A673 (cell line): ENCODE measurements at regions not wholly inside any gene's neighbourhood (a gene's known extent, or its start where the extent isn't known, plus 50 kb on each side); places are given as distances from the start of the nearest gene placed in this dataset.

ENCODE experiments used
- BruUV-seq: library from RNA; stranded (reverse); fragments of 400-500 nt; replicated peaks from 2 replicates; lab custom pipeline; 2021; lab: Mats Ljungman, UMichigan
- CTCF ChIA-PET: fragments of 300-600 bp; sonication (Branson Sonifier 250); formaldehyde crosslinking; loops from one replicate; lab custom pipeline; 2022; ENCODE audit warnings: antibody characterized with exemption; lab: Charles Lee
- POLR2A ChIA-PET: fragments of 300-600 bp; sonication (Branson Sonifier 250); formaldehyde crosslinking; loops from one replicate; lab custom pipeline; 2022; ENCODE audit warnings: antibody characterized with exemption; ENCODE audit not compliant: low non-redundant PET; lab: Charles Lee
- DNase-seq: peaks from one replicate; pipeline ENCODE4 v3.0.0-alpha.2; 2015; ENCODE audit warnings: low spot score
- H3K27ac ChIP-seq: fragments of 200-600 bp; sonication (generic); 2 replicates; pipeline ENCODE4 v1.5.1; 2016; ENCODE audit warnings: mixed run types, low read depth, mild to moderate bottlenecking, mixed read lengths, antibody characterized with exemption, low read length; ENCODE audit not compliant: poor library complexity, severe bottlenecking
- H3K27me3 ChIP-seq: fragments of 200-600 bp; sonication (generic); replicated peaks from 2 replicates; pipeline ENCODE4 v1.6.1; 2017; ENCODE audit warnings: mixed run types, low read depth, mild to moderate bottlenecking, mixed read lengths, antibody characterized with exemption, low read length; ENCODE audit not compliant: insufficient read depth, poor library complexity
- H3K36me3 ChIP-seq: fragments of 200-600 bp; sonication (generic); 2 replicates; pipeline ENCODE4 v1.6.1; 2016; ENCODE audit warnings: mixed run types, mild to moderate bottlenecking, mixed read lengths, antibody characterized with exemption, low read length; ENCODE audit not compliant: insufficient read depth, poor library complexity, severe bottlenecking
- H3K4me1 ChIP-seq: fragments of 200-600 bp; sonication (generic); 2 replicates; pipeline ENCODE4 v1.6.1; 2017; ENCODE audit warnings: mixed run types, mild to moderate bottlenecking, mixed read lengths, antibody characterized with exemption, low read length; ENCODE audit not compliant: insufficient read depth, poor library complexity, severe bottlenecking
- H3K4me3 ChIP-seq: fragments of 200-600 bp; sonication (generic); 2 replicates; pipeline ENCODE4 v1.5.1; 2016; ENCODE audit warnings: low read depth, mixed run types, mild to moderate bottlenecking, mixed read lengths, low read length; ENCODE audit not compliant: poor library complexity, severe bottlenecking
- H3K9me3 ChIP-seq: fragments of 200-600 bp; sonication (generic); 2 replicates; pipeline ENCODE4 v1.6.1; 2016; ENCODE audit warnings: mixed run types, low read depth, mild to moderate bottlenecking, mixed read lengths, antibody characterized with exemption, low read length; ENCODE audit not compliant: poor library complexity, severe bottlenecking
- EZH2 ChIP-seq: fragments of 200-600 bp; sonication (generic); IDR thresholded peaks from 2 replicates; pipeline ENCODE4 v1.6.1; 2017; ENCODE audit warnings: borderline replicate concordance, low read depth, mild to moderate bottlenecking, mixed read lengths, antibody characterized with exemption, low read length; ENCODE audit not compliant: poor library complexity, severe bottlenecking
- intact Hi-C: fragments of 100-400 bp; cut with micrococcal nuclease; formaldehyde crosslinking; loops from one replicate; pipeline ENCODE4 v1.10.0; 2022; ENCODE audit not compliant: unreplicated experiment
- TF ChIP-seq, protein P1 (sequence below): fragments of 300-800, 200-600 bp; sonication (generic); conservative IDR thresholded peaks from 2 replicates; pipeline ENCODE4 v1.5.1; 2017; ENCODE audit warnings: low read depth, mild to moderate bottlenecking, antibody characterized with exemption, low read length, moderate library complexity, mixed read lengths

GRCh38 chr3:13197795-13198194 is 124.6 kb upstream of the IQSEC1 start:
- H3K27me3 ChIP-seq, result peaks cover 4% of the 10 kb centered on the region
- no peak for DNase-seq
- no peaks in the 10 kb centered on the region for H3K9me3 ChIP-seq
- TF ChIP-seq, protein P1, sequence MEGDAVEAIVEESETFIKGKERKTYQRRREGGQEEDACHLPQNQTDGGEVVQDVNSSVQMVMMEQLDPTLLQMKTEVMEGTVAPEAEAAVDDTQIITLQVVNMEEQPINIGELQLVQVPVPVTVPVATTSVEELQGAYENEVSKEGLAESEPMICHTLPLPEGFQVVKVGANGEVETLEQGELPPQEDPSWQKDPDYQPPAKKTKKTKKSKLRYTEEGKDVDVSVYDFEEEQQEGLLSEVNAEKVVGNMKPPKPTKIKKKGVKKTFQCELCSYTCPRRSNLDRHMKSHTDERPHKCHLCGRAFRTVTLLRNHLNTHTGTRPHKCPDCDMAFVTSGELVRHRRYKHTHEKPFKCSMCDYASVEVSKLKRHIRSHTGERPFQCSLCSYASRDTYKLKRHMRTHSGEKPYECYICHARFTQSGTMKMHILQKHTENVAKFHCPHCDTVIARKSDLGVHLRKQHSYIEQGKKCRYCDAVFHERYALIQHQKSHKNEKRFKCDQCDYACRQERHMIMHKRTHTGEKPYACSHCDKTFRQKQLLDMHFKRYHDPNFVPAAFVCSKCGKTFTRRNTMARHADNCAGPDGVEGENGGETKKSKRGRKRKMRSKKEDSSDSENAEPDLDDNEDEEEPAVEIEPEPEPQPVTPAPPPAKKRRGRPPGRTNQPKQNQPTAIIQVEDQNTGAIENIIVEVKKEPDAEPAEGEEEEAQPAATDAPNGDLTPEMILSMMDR, result no peak
- TF ChIP-seq EZH2, result no peak
- ChIA-PET CTCF (no interaction called here), POLR2A (no interaction called here)
- no peak overlapping the region for H3K4me3 ChIP-seq
- no peaks in the 10 kb centered on the region for H3K4me1 ChIP-seq
- intact Hi-C loops, result no loop called here
- no peak overlapping the region for H3K27ac ChIP-seq
- no TSS peak for BruUV-seq
- no peaks in the 10 kb centered on the region for H3K36me3 ChIP-seq

GRCh38 chr3:13197281-13197680 is 124.1 kb upstream of the IQSEC1 start:
- Histone ChIP-seq H3K9me3 (no peaks in the 10 kb centered on the region), H3K27me3 (peaks cover 4% of the 10 kb centered on the region), H3K36me3 (no peaks in the 10 kb centered on the region), H3K4me3 (no peak overlapping the region), H3K27ac (no peak overlapping the region), H3K4me1 (no peaks in the 10 kb centered on the region)
- DNase-seq, result no peak
- intact Hi-C loops, result no loop called here
- POLR2A ChIA-PET, result no interaction called here
- CTCF ChIA-PET, result no interaction called here
- TF ChIP-seq, protein P1, result no peak
- BruUV-seq, result no TSS peak

- DNase-seq, result no peak
- POLR2A ChIA-PET, result no interaction called here
- H3K4me3 ChIP-seq, result no peak overlapping the region
- CTCF ChIA-PET, result no interaction called here
- no peaks in the 10 kb centered on the region for H3K27me3 ChIP-seq
- no peaks in the 10 kb centered on the region for H3K9me3 ChIP-seq
- no TSS peak for BruUV-seq
- no peaks in the 10 kb centered on the region for H3K4me1 ChIP-seq
- no peaks in the 10 kb centered on the region for H3K36me3 ChIP-seq
- intact Hi-C loops, result no loop called here
- no peak overlapping the region for H3K27ac ChIP-seq
- no peak for TF ChIP-seq EZH2
- TF ChIP-seq, protein P1, result no peak
These were observed 122.1 kb upstream of the IQSEC1 start for GRCh38 chr3:13195374-13195773.
